GM08714 (cell line): ENCODE measurements at regions not wholly inside any gene's neighbourhood (a gene's known extent, or its start where the extent isn't known, plus 50 kb on each side); places are given as distances from the start of the nearest gene placed in this dataset.

Experiments
- H3K4me3 ChIP-seq: fragments of 200-500 bp; sonication (Bioruptor generic); 2 replicates; pipeline ENCODE4 v1.5.1; 2014; ENCODE audit warnings: mild to moderate bottlenecking, low read length, inconsistent platforms
- ZNF274 ChIP-seq: IDR thresholded peaks from 2 replicates; pipeline ENCODE4 v1.6.1; 2012; ENCODE audit warnings: mild to moderate bottlenecking, low read depth, low read length

GRCh38 chr1:193707271-193708021 lies 521.0 kb upstream of the B3GALT2 start:
- no peak for TF ChIP-seq ZNF274
- no peak overlapping the region for H3K4me3 ChIP-seq

GRCh38 chr1:193706766-193707165 lies 520.4 kb upstream of the B3GALT2 start:
- no peak overlapping the region for H3K4me3 ChIP-seq
- TF ChIP-seq ZNF274 = no peak

GRCh38 chr1:193705554-193705981 lies 519.2 kb upstream of the B3GALT2 start:
- TF ChIP-seq ZNF274 = no peak
- H3K4me3 ChIP-seq = no peak overlapping the region

- no peak for TF ChIP-seq ZNF274
- no peak overlapping the region for H3K4me3 ChIP-seq
These were observed 517.2 kb upstream of the B3GALT2 start for GRCh38 chr1:193703655-193704054.

GRCh38 chr1:193703121-193703520 lies 516.7 kb upstream of the B3GALT2 start:
- H3K4me3 ChIP-seq = no peak overlapping the region
- TF ChIP-seq ZNF274 = no peak

GRCh38 chr1:193701759-193702158 lies 515.3 kb upstream of the B3GALT2 start:
- TF ChIP-seq ZNF274 = no peak
- no peak overlapping the region for H3K4me3 ChIP-seq

GRCh38 chr1:193700710-193701355 lies 514.4 kb upstream of the B3GALT2 start:
- no peak for TF ChIP-seq ZNF274
- no peak overlapping the region for H3K4me3 ChIP-seq

GRCh38 chr1:193699261-193699660 lies 512.8 kb upstream of the B3GALT2 start:
- no peak overlapping the region for H3K4me3 ChIP-seq
- no peak for TF ChIP-seq ZNF274

- no peak overlapping the region for H3K4me3 ChIP-seq
- no peak for TF ChIP-seq ZNF274
These were observed 511.4 kb upstream of the B3GALT2 start for GRCh38 chr1:193697776-193698175.

GRCh38 chr1:193697115-193697762 lies 510.8 kb upstream of the B3GALT2 start:
- H3K4me3 ChIP-seq = no peak overlapping the region
- no peak for TF ChIP-seq ZNF274

- H3K4me3 ChIP-seq = no peak overlapping the region
- TF ChIP-seq ZNF274 = no peak
These were observed 508.3 kb upstream of the B3GALT2 start for GRCh38 chr1:193694741-193695140.

- H3K4me3 ChIP-seq = no peak overlapping the region
- no peak for TF ChIP-seq ZNF274
These were observed 499.6 kb upstream of the B3GALT2 start for GRCh38 chr1:193685986-193686385.

GRCh38 chr1:193681422-193681821 lies 495.0 kb upstream of the B3GALT2 start:
- no peak overlapping the region for H3K4me3 ChIP-seq
- no peak for TF ChIP-seq ZNF274

- H3K4me3 ChIP-seq = no peak overlapping the region
- TF ChIP-seq ZNF274 = no peak
These were observed 494.5 kb upstream of the B3GALT2 start for GRCh38 chr1:193680924-193681316.
